Dendritic cell treated with granulocyte-macrophage colony-stimulating factor and Interleukin-4, amounts not matched to agents 40 ng/mL and 50 ng/mL, for 4 days (primary cell): ENCODE measurements at regions not wholly inside any gene's neighbourhood (a gene's known extent, or its start where the extent isn't known, plus 50 kb on each side); places are given as distances from the start of the nearest gene placed in this dataset.

Experiments used
- H3K27ac Mint-ChIP-seq: one replicate; pipeline ENCODE4 v1.8.0; 2022; ENCODE audit warnings: mild to moderate bottlenecking, mixed read lengths
- H3K27me3 Mint-ChIP-seq: one replicate; pipeline ENCODE4 v1.8.0; 2022; ENCODE audit warnings: mild to moderate bottlenecking, mixed read lengths
- H3K36me3 Mint-ChIP-seq: one replicate; pipeline ENCODE4 v1.8.0; 2022; ENCODE audit warnings: low read depth, mixed read lengths
- H3K4me1 Mint-ChIP-seq: one replicate; pipeline ENCODE4 v1.8.0; 2022; ENCODE audit warnings: low read depth, mixed read lengths
- H3K4me3 Mint-ChIP-seq: one replicate; pipeline ENCODE4 v1.8.0; 2022; ENCODE audit warnings: mild to moderate bottlenecking, moderate library complexity, mixed read lengths
- H3K9me3 Mint-ChIP-seq: one replicate; pipeline ENCODE4 v1.8.0; 2022; ENCODE audit warnings: mixed read lengths
- intact Hi-C: fragments of 100-400 bp; cut with micrococcal nuclease; formaldehyde crosslinking; loops from one replicate; pipeline ENCODE4 v1.15.0; 2022

GRCh38 chr6:133157995-133158394, 83.2 kb upstream of the EYA4 start:
- intact Hi-C loops, result no loop called here
- Mint-ChIP-seq H3K36me3 (no peaks in the 10 kb centered on the region), H3K27ac (no peak overlapping the region), H3K27me3 (no peaks in the 10 kb centered on the region), H3K4me1 (no peaks in the 10 kb centered on the region), H3K4me3 (no peak overlapping the region), H3K9me3 (peaks cover 9% of the 10 kb centered on the region)

GRCh38 chr6:133159255-133159795, 81.8 kb upstream of the EYA4 start:
- Mint-ChIP-seq H3K27ac (no peak overlapping the region), H3K27me3 (no peaks in the 10 kb centered on the region), H3K36me3 (no peaks in the 10 kb centered on the region), H3K9me3 (peaks cover 9% of the 10 kb centered on the region), H3K4me3 (no peak overlapping the region), H3K4me1 (no peaks in the 10 kb centered on the region)
- intact Hi-C loops, result no loop called here

GRCh38 chr6:133160536-133160935, 80.6 kb upstream of the EYA4 start:
- intact Hi-C loops, result no loop called here
- no peaks in the 10 kb centered on the region for H3K4me1 Mint-ChIP-seq
- H3K4me3 Mint-ChIP-seq, result no peak overlapping the region
- peaks cover 7% of the 10 kb centered on the region for H3K9me3 Mint-ChIP-seq
- H3K27ac Mint-ChIP-seq, result no peak overlapping the region
- no peaks in the 10 kb centered on the region for H3K36me3 Mint-ChIP-seq
- H3K27me3 Mint-ChIP-seq, result no peaks in the 10 kb centered on the region

- H3K4me1 Mint-ChIP-seq, result no peaks in the 10 kb centered on the region
- intact Hi-C loops, result no loop called here
- no peaks in the 10 kb centered on the region for H3K9me3 Mint-ChIP-seq
- H3K27ac Mint-ChIP-seq, result no peak overlapping the region
- H3K4me3 Mint-ChIP-seq, result no peak overlapping the region
- no peaks in the 10 kb centered on the region for H3K36me3 Mint-ChIP-seq
- H3K27me3 Mint-ChIP-seq, result no peaks in the 10 kb centered on the region
Measured at GRCh38 chr6:133165235-133165634, 75.9 kb upstream of the EYA4 start.

GRCh38 chr6:133166766-133167165, 74.4 kb upstream of the EYA4 start:
- Mint-ChIP-seq H3K27me3 (no peaks in the 10 kb centered on the region), H3K27ac (no peak overlapping the region), H3K4me3 (no peak overlapping the region), H3K4me1 (no peaks in the 10 kb centered on the region), H3K36me3 (no peaks in the 10 kb centered on the region), H3K9me3 (no peaks in the 10 kb centered on the region)
- intact Hi-C loops, result no loop called here

- no peaks in the 10 kb centered on the region for H3K27me3 Mint-ChIP-seq
- no peaks in the 10 kb centered on the region for H3K36me3 Mint-ChIP-seq
- intact Hi-C loops, result no loop called here
- H3K9me3 Mint-ChIP-seq, result no peaks in the 10 kb centered on the region
- no peak overlapping the region for H3K27ac Mint-ChIP-seq
- H3K4me3 Mint-ChIP-seq, result no peak overlapping the region
- H3K4me1 Mint-ChIP-seq, result no peaks in the 10 kb centered on the region
Measured at GRCh38 chr6:133169901-133170300, 71.3 kb upstream of the EYA4 start.

GRCh38 chr6:133170602-133171001, 70.6 kb upstream of the EYA4 start:
- Mint-ChIP-seq H3K27me3 (no peaks in the 10 kb centered on the region), H3K4me3 (no peak overlapping the region), H3K4me1 (no peaks in the 10 kb centered on the region), H3K9me3 (no peaks in the 10 kb centered on the region), H3K27ac (no peak overlapping the region), H3K36me3 (no peaks in the 10 kb centered on the region)
- intact Hi-C loops, result no loop called here

- Mint-ChIP-seq H3K27me3 (no peaks in the 10 kb centered on the region), H3K27ac (no peak overlapping the region), H3K4me3 (no peak overlapping the region), H3K4me1 (no peaks in the 10 kb centered on the region), H3K36me3 (no peaks in the 10 kb centered on the region), H3K9me3 (no peaks in the 10 kb centered on the region)
- intact Hi-C loops, result no loop called here
Measured at GRCh38 chr6:133171989-133172604, 69.1 kb upstream of the EYA4 start.

- H3K4me1 Mint-ChIP-seq, result no peaks in the 10 kb centered on the region
- no peaks in the 10 kb centered on the region for H3K27me3 Mint-ChIP-seq
- H3K36me3 Mint-ChIP-seq, result no peaks in the 10 kb centered on the region
- H3K27ac Mint-ChIP-seq, result no peak overlapping the region
- H3K4me3 Mint-ChIP-seq, result no peak overlapping the region
- H3K9me3 Mint-ChIP-seq, result no peaks in the 10 kb centered on the region
- intact Hi-C loops, result no loop called here
Measured at GRCh38 chr6:133173276-133173675, 67.9 kb upstream of the EYA4 start.

GRCh38 chr6:133179481-133179880, 61.7 kb upstream of the EYA4 start:
- no peaks in the 10 kb centered on the region for H3K4me1 Mint-ChIP-seq
- H3K36me3 Mint-ChIP-seq, result no peaks in the 10 kb centered on the region
- H3K27me3 Mint-ChIP-seq, result no peaks in the 10 kb centered on the region
- H3K9me3 Mint-ChIP-seq, result no peaks in the 10 kb centered on the region
- no peak overlapping the region for H3K27ac Mint-ChIP-seq
- intact Hi-C loops, result no loop called here
- H3K4me3 Mint-ChIP-seq, result no peak overlapping the region

- Mint-ChIP-seq H3K9me3 (no peaks in the 10 kb centered on the region), H3K4me3 (no peak overlapping the region)
Measured at GRCh38 chr6:133183691-133184090, 57.5 kb upstream of the EYA4 start.

GRCh38 chr6:133184798-133185372, 56.3 kb upstream of the EYA4 start:
- Mint-ChIP-seq H3K27me3 (no peaks in the 10 kb centered on the region), H3K4me3 (no peak overlapping the region), H3K4me1 (no peaks in the 10 kb centered on the region), H3K36me3 (no peaks in the 10 kb centered on the region), H3K27ac (no peak overlapping the region), H3K9me3 (no peaks in the 10 kb centered on the region)
- intact Hi-C loops, result no loop called here

More at GRCh38 chr6:133183691-133184090, 57.5 kb upstream of the EYA4 start:
- no peak overlapping the region for H3K27ac Mint-ChIP-seq
- no peaks in the 10 kb centered on the region for H3K4me1 Mint-ChIP-seq
- no peaks in the 10 kb centered on the region for H3K27me3 Mint-ChIP-seq
- H3K36me3 Mint-ChIP-seq, result no peaks in the 10 kb centered on the region
- intact Hi-C loops, result no loop called here

GRCh38 chr6:133185731-133186130, 55.4 kb upstream of the EYA4 start:
- H3K4me1 Mint-ChIP-seq, result no peaks in the 10 kb centered on the region
- H3K36me3 Mint-ChIP-seq, result no peaks in the 10 kb centered on the region
- H3K27me3 Mint-ChIP-seq, result no peaks in the 10 kb centered on the region
- intact Hi-C loops, result no loop called here
- no peak overlapping the region for H3K4me3 Mint-ChIP-seq
- no peaks in the 10 kb centered on the region for H3K9me3 Mint-ChIP-seq
- no peak overlapping the region for H3K27ac Mint-ChIP-seq

- no peak overlapping the region for H3K27ac Mint-ChIP-seq
- no peaks in the 10 kb centered on the region for H3K4me1 Mint-ChIP-seq
- intact Hi-C loops, result no loop called here
- H3K9me3 Mint-ChIP-seq, result no peaks in the 10 kb centered on the region
- H3K27me3 Mint-ChIP-seq, result no peaks in the 10 kb centered on the region
- H3K4me3 Mint-ChIP-seq, result no peak overlapping the region
- no peaks in the 10 kb centered on the region for H3K36me3 Mint-ChIP-seq
Measured at GRCh38 chr6:133187114-133187513, 54.0 kb upstream of the EYA4 start.
